ENCODE measurements at regions not wholly inside any gene's neighbourhood (a gene's known extent, or its start where the extent isn't known, plus 50 kb on each side); places are given as distances from the start of the nearest gene placed in this dataset.

- Histone ChIP-seq H3K4me1 (peaks cover 0 to 11% (median 0%) of the 10 kb centered on the region in 4 donors), H3K27me3 (no peaks in the 10 kb centered on the region), H3K36me3 (no peaks in the 10 kb centered on the region), H3K27ac (no peak overlapping the region), H3K9me3 (no peaks in the 10 kb centered on the region), H3K4me3 (no peak overlapping the region)
- TF ChIP-seq POLR2AphosphoS5 (IDR thresholded peaks at IDR 0.05) = no peak
- TF ChIP-seq POLR2A (IDR thresholded peaks at IDR 0.05) = no peak
- no peak for TF ChIP-seq EP300 (IDR thresholded peaks at IDR 0.05)
- TF ChIP-seq CTCF (IDR thresholded peaks at IDR 0.05) = no peak
- intact Hi-C loops (cut with DNase I) = no loop called here
- WGBS, 2 donors = 93 to 96% methylated on average over 21 of the region's 21 CpGs
- DNase-seq = no peak
Measured at GRCh38 chr2:78701546-78701945, 324.0 kb upstream of the REG3G start.

- intact Hi-C loops (cut with DNase I) = no loop called here
- no peak overlapping the region for H3K4me3 ChIP-seq
- H3K27me3 ChIP-seq = no peaks in the 10 kb centered on the region
- TF ChIP-seq EP300 (IDR thresholded peaks at IDR 0.05) = no peak
- TF ChIP-seq POLR2AphosphoS5 (IDR thresholded peaks at IDR 0.05) = no peak
- TF ChIP-seq CTCF (IDR thresholded peaks at IDR 0.05) = no peak
- no peak for TF ChIP-seq POLR2A (IDR thresholded peaks at IDR 0.05)
- no peak overlapping the region for H3K27ac ChIP-seq
- no peaks in the 10 kb centered on the region for H3K36me3 ChIP-seq
- DNase-seq = no peak
- H3K9me3 ChIP-seq = no peaks in the 10 kb centered on the region
- no peaks in the 10 kb centered on the region for H3K4me1 ChIP-seq
Measured at GRCh38 chr2:78707776-78708386, 317.6 kb upstream of the REG3G start.

GRCh38 chr2:78710632-78711375, 314.7 kb upstream of the REG3G start:
- DNase-seq = no peak
- H3K36me3 ChIP-seq = no peaks in the 10 kb centered on the region
- no peaks in the 10 kb centered on the region for H3K4me1 ChIP-seq
- H3K4me3 ChIP-seq = no peak overlapping the region
- H3K27ac ChIP-seq = no peak overlapping the region
- intact Hi-C loops (cut with DNase I) = no loop called here
- WGBS, 2 donors = 85 to 92% methylated on average over 1 of the region's 1 CpG
- no peaks in the 10 kb centered on the region for H3K27me3 ChIP-seq
- H3K9me3 ChIP-seq = no peaks in the 10 kb centered on the region
- TF ChIP-seq POLR2AphosphoS5 (IDR thresholded peaks at IDR 0.05) = no peak

GRCh38 chr2:78715293-78715692, 310.2 kb upstream of the REG3G start:
- Histone ChIP-seq H3K4me3 (no peak overlapping the region), H3K9me3 (no peaks in the 10 kb centered on the region), H3K27me3 (no peaks in the 10 kb centered on the region), H3K27ac (no peak overlapping the region), H3K36me3 (no peaks in the 10 kb centered on the region), H3K4me1 (peaks cover 0 to 2% (median 0%) of the 10 kb centered on the region in 4 donors)
- DNase-seq = no peak
- WGBS, 2 donors = 55 to 83% methylated on average over 3 of the region's 3 CpGs
- TF ChIP-seq POLR2AphosphoS5 (IDR thresholded peaks at IDR 0.05) (no peak), CTCF (IDR thresholded peaks at IDR 0.05) (no peak), EP300 (IDR thresholded peaks at IDR 0.05) (no peak), POLR2A (IDR thresholded peaks at IDR 0.05) (no peak)
- intact Hi-C loops (cut with DNase I) = no loop called here

GRCh38 chr2:78718024-78718423, 307.5 kb upstream of the REG3G start:
- H3K36me3 ChIP-seq = no peaks in the 10 kb centered on the region
- H3K4me3 ChIP-seq = no peak overlapping the region
- no peak for DNase-seq
- TF ChIP-seq POLR2AphosphoS5 (IDR thresholded peaks at IDR 0.05) = no peak
- no peaks in the 10 kb centered on the region for H3K9me3 ChIP-seq
- H3K4me1 ChIP-seq = peaks cover 0 to 3% (median 0%) of the 10 kb centered on the region in 4 donors
- 63 to 78% methylated on average over 1 of the region's 1 CpG for WGBS, 2 donors
- intact Hi-C loops (cut with DNase I) = no loop called here
- no peaks in the 10 kb centered on the region for H3K27me3 ChIP-seq
- no peak overlapping the region for H3K27ac ChIP-seq

All from sigmoid colon (tissue), 6 donors.